GM13976 (cell line): ENCODE measurements at regions not wholly inside any gene's neighbourhood (a gene's known extent, or its start where the extent isn't known, plus 50 kb on each side); places are given as distances from the start of the nearest gene placed in this dataset.

Experiments
- DNase-seq: peaks from one replicate; pipeline ENCODE4 v3.0.0; 2012; ENCODE audit warnings: low spot score
- in situ Hi-C: fragments of 300-500 bp; cut with MboI; formaldehyde crosslinking; loops from one replicate; pipeline ENCODE4 v1.12.0; 2022; ENCODE audit warnings: low sequenced_read_pairs, mixed read lengths, inconsistent platforms; ENCODE audit not compliant: unreplicated experiment
- TF ChIP-seq, protein P1 (sequence below): IDR thresholded peaks from 2 replicates; pipeline ENCODE4 v1.5.1; 2012; ENCODE audit warnings: borderline replicate concordance, mild to moderate bottlenecking; ENCODE audit not compliant: insufficient read depth; ENCODE audit errors: extremely low read depth, missing control alignments, control extremely low read depth

DNA sequence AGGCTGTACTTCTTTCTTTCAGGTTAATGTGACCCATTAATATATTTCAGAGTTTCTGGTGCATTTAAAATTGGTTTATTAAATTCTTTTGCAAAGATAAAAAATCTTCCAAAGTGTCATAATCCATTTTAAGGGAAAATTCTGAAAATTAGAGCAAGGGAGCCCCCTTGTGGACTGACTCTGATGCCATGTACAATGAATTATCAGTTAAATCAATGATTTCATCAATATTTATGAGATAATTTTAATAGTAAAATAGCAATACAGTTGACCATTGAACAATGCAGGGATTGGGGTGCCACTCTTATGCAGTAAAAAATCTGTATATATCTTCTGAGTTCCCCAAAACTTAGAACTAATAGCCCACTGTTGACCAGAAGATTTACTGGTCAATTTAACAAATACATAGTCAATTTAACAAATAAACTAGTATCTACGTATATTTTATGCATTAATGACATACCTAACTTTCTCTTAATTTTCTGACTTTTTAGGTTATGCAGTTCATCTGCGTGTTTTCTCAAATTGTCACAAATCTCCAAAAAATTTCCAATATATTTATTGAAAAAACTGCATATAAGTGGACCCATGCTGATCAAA, 479.1 kb upstream of the MIR17HG start:
- DNase-seq, result no peak
- in situ Hi-C loops, result no loop called here
- TF ChIP-seq, protein P1, sequence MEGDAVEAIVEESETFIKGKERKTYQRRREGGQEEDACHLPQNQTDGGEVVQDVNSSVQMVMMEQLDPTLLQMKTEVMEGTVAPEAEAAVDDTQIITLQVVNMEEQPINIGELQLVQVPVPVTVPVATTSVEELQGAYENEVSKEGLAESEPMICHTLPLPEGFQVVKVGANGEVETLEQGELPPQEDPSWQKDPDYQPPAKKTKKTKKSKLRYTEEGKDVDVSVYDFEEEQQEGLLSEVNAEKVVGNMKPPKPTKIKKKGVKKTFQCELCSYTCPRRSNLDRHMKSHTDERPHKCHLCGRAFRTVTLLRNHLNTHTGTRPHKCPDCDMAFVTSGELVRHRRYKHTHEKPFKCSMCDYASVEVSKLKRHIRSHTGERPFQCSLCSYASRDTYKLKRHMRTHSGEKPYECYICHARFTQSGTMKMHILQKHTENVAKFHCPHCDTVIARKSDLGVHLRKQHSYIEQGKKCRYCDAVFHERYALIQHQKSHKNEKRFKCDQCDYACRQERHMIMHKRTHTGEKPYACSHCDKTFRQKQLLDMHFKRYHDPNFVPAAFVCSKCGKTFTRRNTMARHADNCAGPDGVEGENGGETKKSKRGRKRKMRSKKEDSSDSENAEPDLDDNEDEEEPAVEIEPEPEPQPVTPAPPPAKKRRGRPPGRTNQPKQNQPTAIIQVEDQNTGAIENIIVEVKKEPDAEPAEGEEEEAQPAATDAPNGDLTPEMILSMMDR, result peak; percentile 37

- in situ Hi-C loops, result no loop called here
- DNase-seq, result no peak
- TF ChIP-seq, protein P1, result no peak
Measured at GRCh38 chr13:90869580-90869979, 477.9 kb upstream of the MIR17HG start.

DNA sequence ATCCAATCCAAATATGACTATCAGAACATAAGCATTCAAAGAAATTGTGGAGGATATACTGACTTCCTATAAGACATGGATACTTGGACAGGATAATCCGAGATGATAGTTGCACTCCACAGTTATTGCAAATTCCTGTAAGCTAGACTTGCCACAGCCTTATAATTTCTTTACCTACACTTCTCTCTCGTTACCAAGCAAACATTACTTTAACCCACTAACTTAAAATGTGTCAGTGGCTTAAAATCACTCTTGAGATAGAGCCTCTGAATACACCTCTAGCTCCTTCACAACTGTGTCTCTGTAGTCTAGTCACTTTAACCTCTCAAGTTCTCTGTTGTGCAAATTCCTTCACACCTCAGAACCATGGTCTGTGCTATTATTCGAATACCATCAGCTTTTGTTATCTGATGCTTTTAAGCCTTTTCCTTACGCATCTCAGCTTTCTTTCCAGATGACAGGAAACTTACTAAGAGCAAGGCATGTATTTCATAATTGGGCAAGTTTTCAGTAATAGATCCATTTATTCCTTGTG, 474.9 kb upstream of the MIR17HG start:
- in situ Hi-C loops, result no loop called here
- no peak for DNase-seq
- TF ChIP-seq, protein P1, result no peak

DNA sequence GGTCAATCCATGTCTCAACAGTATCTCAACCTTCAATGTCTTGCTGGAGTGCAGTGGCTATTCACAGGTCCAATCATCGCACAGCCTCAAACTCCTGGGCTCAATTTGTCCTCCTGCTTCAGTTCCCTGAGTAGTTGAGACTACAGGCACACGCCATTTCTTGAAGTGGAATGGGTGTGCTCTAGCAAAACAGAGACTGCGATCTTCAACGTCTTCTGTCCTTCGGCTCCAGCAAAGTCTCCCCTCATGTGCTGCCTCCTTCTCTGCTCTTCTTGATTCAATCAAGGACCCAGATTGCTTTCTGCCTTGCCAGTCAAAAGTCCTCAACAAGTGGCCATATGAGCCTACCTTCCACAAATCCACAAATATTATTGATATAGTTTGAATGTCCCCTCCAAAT, 466.7 kb upstream of the MIR17HG start:
- in situ Hi-C loops, result no loop called here
- DNase-seq, result no peak
- TF ChIP-seq, protein P1, result no peak

DNA sequence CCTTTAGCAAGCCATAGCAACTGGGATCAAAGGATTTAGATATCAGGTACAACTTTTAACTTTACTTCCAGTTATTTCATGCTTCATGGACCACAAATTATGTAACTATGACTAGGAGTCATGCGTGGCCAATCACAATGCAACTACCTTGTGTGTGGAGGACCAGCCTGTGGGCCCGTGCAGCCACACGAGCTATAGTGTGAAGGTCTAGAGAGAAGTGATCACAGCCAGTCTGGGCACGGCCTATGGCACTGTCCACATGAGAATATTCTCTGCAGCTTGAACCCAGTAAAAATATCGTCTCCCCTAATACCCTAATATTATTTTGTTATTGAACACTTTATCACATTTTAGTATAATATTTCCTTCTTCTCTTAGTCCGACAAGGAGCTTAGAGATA, 464.9 kb upstream of the MIR17HG start:
- TF ChIP-seq, protein P1, result no peak
- in situ Hi-C loops, result no loop called here
- no peak for DNase-seq

GRCh38 chr13:90883592-90883991, 463.9 kb upstream of the MIR17HG start:
- TF ChIP-seq, protein P1, result no peak
- in situ Hi-C loops, result no loop called here
- DNase-seq, result no peak
